K562 (cell line): ENCODE measurements at regions not wholly inside any gene's neighbourhood (a gene's known extent, or its start where the extent isn't known, plus 50 kb on each side); places are given as distances from the start of the nearest gene placed in this dataset.

Experiments used
- ATAC-seq: fragments of 200-7000 bp; cut with Tn5 transposase; 3 replicates; pipeline ENCODE4 v1.9.1; 2020; ENCODE audit warnings: moderate library complexity
- BruUV-seq: library from RNA; stranded (reverse); fragments of 400-500 nt; replicated peaks from 2 replicates; lab custom pipeline; 2021; lab: Mats Ljungman, UMichigan
- CTCF ChIA-PET: fragments of 300-600 bp; formaldehyde crosslinking; extraction: SDS; loops from one replicate; lab custom pipeline; 2021; ENCODE audit warnings: low intra/inter-chr PET ratio; lab: Yijun Ruan, JAX
- POLR2A ChIA-PET: fragments of 300-600, 350-650 bp; sonication (Branson Sonifier 250); formaldehyde crosslinking; extraction: SDS; loops from one replicate; lab custom pipeline; 2021; ENCODE audit warnings: antibody characterized with exemption, inconsistent platforms; lab: Yijun Ruan, JAX
- DNase-seq, 4 experiments: peaks; one replicate each; pipeline versions ENCODE4 v3.0.0 to v3.0.0-alpha.2; 2011 to 2018; ENCODE audit warnings: low spot score in 3 of 4, mixed read lengths in 3 of 4; ENCODE audit errors: extremely low read depth in 1 of 4
- FAIRE-seq: peaks from 2 replicates; lab custom pipeline; 2011; peaks lifted over from hg19 to GRCh38; lab: Jason Lieb, UNC
- H2AFZ ChIP-seq: 2 replicates; pipeline ENCODE4 v1.6.0; 2011; ENCODE audit warnings: low read depth, low read length, control low read depth, inconsistent platforms
- H3K27ac ChIP-seq: fragments of 200-600 bp; 3 replicates; pipeline ENCODE4 v1.8.0; 2011; ENCODE audit warnings: low read depth, mild to moderate bottlenecking, control low read depth, inconsistent platforms, low read length, moderate library complexity, mixed read lengths; ENCODE audit errors: extremely low read depth
- H3K27me3 ChIP-seq, 2 experiments: fragments of 300-600 bp in 1 of 2; 2 replicates in 1 of 2; 3 replicates in 1 of 2; pipeline versions ENCODE4 v1.6.0 to v1.8.0; 2011; ENCODE audit warnings: inconsistent platforms in 2 of 2, low read length in 2 of 2, mild to moderate bottlenecking in 1 of 2, mixed read lengths in 1 of 2, moderate library complexity in 1 of 2; ENCODE audit not compliant: control insufficient read depth in 2 of 2, insufficient read depth in 2 of 2
- H3K36me3 ChIP-seq: fragments of 300-600 bp; 3 replicates; pipeline ENCODE4 v1.8.0; 2011; ENCODE audit warnings: mild to moderate bottlenecking, low read length, inconsistent platforms; ENCODE audit not compliant: control insufficient read depth, insufficient read depth
- H3K4me1 ChIP-seq, 2 experiments: fragments of 200-600 bp in 1 of 2; replicated peaks in 1 of 2; 2 replicates in 1 of 2; 3 replicates in 1 of 2; pipeline versions ENCODE4 v1.5.1 to v1.8.0; 2011; ENCODE audit warnings: inconsistent platforms in 2 of 2, low read length in 2 of 2, mild to moderate bottlenecking in 1 of 2, mixed read lengths in 1 of 2, moderate library complexity in 1 of 2; ENCODE audit not compliant: control insufficient read depth in 2 of 2, insufficient read depth in 2 of 2
- H3K4me2 ChIP-seq: 2 replicates; pipeline ENCODE4 v1.6.1; 2011; ENCODE audit warnings: low read length, control low read depth, inconsistent platforms, mixed read lengths; ENCODE audit not compliant: insufficient read depth
- H3K4me3 ChIP-seq: fragments of 200-600 bp; sonication (generic), shearing (Covaris generic); 2 replicates; pipeline ENCODE4 v1.5.1; 2016; ENCODE audit warnings: control low read depth, inconsistent platforms
- H3K79me2 ChIP-seq: fragments of 200-600 bp; 3 replicates; pipeline ENCODE4 v1.8.0; 2011; ENCODE audit warnings: low read length, inconsistent platforms; ENCODE audit not compliant: control insufficient read depth, insufficient read depth
- H3K9ac ChIP-seq, 2 experiments: 2 replicates each; pipeline versions ENCODE4 v1.6.0 to v1.6.1; 2011; ENCODE audit warnings: low read depth in 2 of 2, low read length in 2 of 2, control low read depth in 1 of 2, inconsistent platforms in 1 of 2, mild to moderate bottlenecking in 1 of 2, mixed read lengths in 1 of 2; ENCODE audit not compliant: insufficient read depth in 1 of 2
- H3K9me1 ChIP-seq: one replicate; pipeline ENCODE4 v1.6.0; 2011; ENCODE audit warnings: inconsistent platforms, mild to moderate bottlenecking, low read length, moderate library complexity; ENCODE audit not compliant: control insufficient read depth, insufficient read depth
- H3K9me3 ChIP-seq: replicated peaks from 2 replicates; pipeline ENCODE4 v1.5.1; 2011; ENCODE audit warnings: low read depth, low read length, inconsistent platforms; ENCODE audit not compliant: control insufficient read depth, insufficient read depth
- H4K20me1 ChIP-seq: replicated peaks from 2 replicates; pipeline ENCODE4 v1.6.1; 2011; ENCODE audit warnings: low read length, inconsistent platforms, mixed read lengths; ENCODE audit not compliant: control insufficient read depth, insufficient read depth
- CBFA2T3 ChIP-seq: fragments of 450-650 bp; IDR thresholded peaks from 2 replicates; pipeline ENCODE4 v1.6.1; 2017
- CCNT2 ChIP-seq: IDR thresholded peaks from 2 replicates; pipeline ENCODE4 v1.6.1; 2011; ENCODE audit warnings: borderline replicate concordance, low read depth, mild to moderate bottlenecking, moderate library complexity, mixed read lengths, low read length; ENCODE audit not compliant: insufficient read length; ENCODE audit errors: extremely low read depth
- ELK1 ChIP-seq: sonication (generic); formaldehyde crosslinking; IDR thresholded peaks from 2 replicates; pipeline ENCODE4 v1.8.1; 2022; ENCODE audit warnings: missing genetic modification reagents
- ESRRB ChIP-seq: fragments of 250-450 bp; sonication (Bioruptor Pico); IDR thresholded peaks from 2 replicates; pipeline ENCODE4 v1.5.0; 2020; ENCODE audit warnings: mild to moderate bottlenecking, moderate library complexity, borderline replicate concordance
- NCOR1 ChIP-seq: fragments of 450-650 bp; IDR thresholded peaks from 2 replicates; pipeline ENCODE4 v1.6.1; 2016; ENCODE audit warnings: mild to moderate bottlenecking, moderate library complexity
- PHTF2 ChIP-seq: fragments of 250-450 bp; sonication (Bioruptor Pico); IDR thresholded peaks from 2 replicates; pipeline ENCODE4 v1.5.0; 2021; ENCODE audit warnings: mild to moderate bottlenecking
- POLR3A ChIP-seq: IDR thresholded peaks from 2 replicates; pipeline ENCODE4 v1.6.1; 2011; ENCODE audit warnings: borderline replicate concordance, mild to moderate bottlenecking, moderate library complexity; ENCODE audit not compliant: insufficient read length, insufficient read depth; ENCODE audit errors: extremely low read depth
- PURB ChIP-seq: sonication (generic); formaldehyde crosslinking; IDR thresholded peaks from 2 replicates; pipeline ENCODE4 v1.9.0; 2021; ENCODE audit warnings: low read depth, mild to moderate bottlenecking, missing genetic modification reagents
- RCOR1 ChIP-seq, 2 experiments: IDR thresholded peaks; 2 replicates each; pipeline ENCODE4 v1.6.1; 2012; ENCODE audit warnings: low read depth in 2 of 2, low read length in 2 of 2, borderline replicate concordance in 1 of 2, improper control_type of control experiment in 1 of 2
- TARDBP ChIP-seq: fragments of 450-650 bp; IDR thresholded peaks from 2 replicates; pipeline ENCODE4 v1.6.1; 2016
- THAP7 ChIP-seq: fragments of 250-450 bp; sonication (Bioruptor Pico); IDR thresholded peaks from 2 replicates; pipeline ENCODE4 v1.5.0; 2021
- ZNF431 ChIP-seq: sonication (generic); formaldehyde crosslinking; IDR thresholded peaks from 2 replicates; pipeline ENCODE4 v1.8.0; 2022; ENCODE audit warnings: mild to moderate bottlenecking, missing genetic modification reagents
- ZNF695 ChIP-seq: fragments of 450-650 bp; formaldehyde crosslinking; IDR thresholded peaks from 2 replicates; pipeline ENCODE4 v1.4.0; 2020; ENCODE audit warnings: mild to moderate bottlenecking, moderate library complexity
- ZNF699 ChIP-seq: fragments of 250-450 bp; sonication (Bioruptor Pico); IDR thresholded peaks from 2 replicates; pipeline ENCODE4 v1.8.0; 2021; ENCODE audit warnings: mild to moderate bottlenecking, moderate library complexity; ENCODE audit not compliant: insufficient replicate concordance
- ZNF76 ChIP-seq: fragments of 250-450 bp; sonication (Bioruptor Pico); IDR thresholded peaks from 2 replicates; pipeline ENCODE4 v1.4.0; 2020; ENCODE audit warnings: mild to moderate bottlenecking, moderate library complexity, borderline replicate concordance
- WGBS: fragments of 100-300 bp; shearing (Covaris generic); methylation state at CpG from one replicate; pipeline ENCODE4 v1.1.6; 2016; ENCODE audit warnings: low coverage, mixed read lengths; ENCODE audit not compliant: insufficient coverage; ENCODE audit errors: missing lambda C conversion rate; 5-methylcytosine and 5-hydroxymethylcytosine counted together
- in situ Hi-C: fragments of 300-500 bp; cut with MboI; formaldehyde crosslinking; loops from 4 replicates; pipeline ENCODE4 v1.15.0; 2018; ENCODE audit warnings: inconsistent platforms, mixed read lengths
- intact Hi-C: fragments of 100-400 bp; cut with micrococcal nuclease; formaldehyde crosslinking; loops from 2 replicates; pipeline ENCODE4 v1.14.2; 2022

- FAIRE-seq (no peak), DNase-seq (no peak)
- H3K9me1 ChIP-seq = no peaks in the 10 kb centered on the region
- H3K9ac ChIP-seq = no peak overlapping the region
- no peaks in the 10 kb centered on the region for H3K27me3 ChIP-seq
- no peak overlapping the region for H3K4me3 ChIP-seq
- no peaks in the 10 kb centered on the region for H3K4me1 ChIP-seq
- H3K79me2 ChIP-seq = no peaks in the 10 kb centered on the region
- in situ Hi-C loops = no loop called here
- H4K20me1 ChIP-seq = no peaks in the 10 kb centered on the region
- TF ChIP-seq THAP7 (CRISPR knock-in tag) = no peak
- TF ChIP-seq ESRRB (CRISPR knock-in tag) = no peak
- TF ChIP-seq CBFA2T3 = no peak
- TF ChIP-seq, all 486 proteins: peak for 0
- intact Hi-C loops = no loop called here
- BruUV-seq = no TSS peak
- Histone ChIP-seq H3K36me3 (no peaks in the 10 kb centered on the region), H3K27ac (no peak overlapping the region), H3K9me3 (peaks cover 4% of the 10 kb centered on the region; the same call in 1 of the 2 replicates), H2AFZ (no peak overlapping the region), H3K4me2 (no peak overlapping the region)
- CTCF ChIA-PET = interaction anchor here (0.6 to 0.7 kb wide), 2 partner anchors 325 to 1413 kb away, joined by 4 read pairs; no protein-coding TSS in a partner anchor
- POLR2A ChIA-PET = no interaction called here
- ATAC-seq = no peak
- 6% methylated on average over 2 of the region's 2 CpGs for WGBS
These were observed 331.3 kb upstream of the DEFB112 start for GRCh38 chr6:50381099-50381415.

- FAIRE-seq = no peak
- WGBS = 7% methylated on average over 1 of the region's 1 CpG
- BruUV-seq = no TSS peak
- TF ChIP-seq PHTF2 (CRISPR knock-in tag) = no peak
- no peak for TF ChIP-seq PURB (CRISPR knock-in tag)
- TF ChIP-seq ZNF431 (CRISPR knock-in tag) = no peak
- no peak for TF ChIP-seq ZNF695
- TF ChIP-seq RCOR1 (IDR thresholded peaks at IDR 0.05; ENCODE audit: borderline replicate concordance in 1 of 2, low read depth in 2 of 2, low read length in 2 of 2) = no peak
- no peak for TF ChIP-seq ELK1 (CRISPR knock-in tag)
- TF ChIP-seq POLR3A = no peak
- TF ChIP-seq CCNT2 = no peak
- no peak for TF ChIP-seq ZNF699 (CRISPR knock-in tag)
- TF ChIP-seq TARDBP = no peak
- no peak for TF ChIP-seq NCOR1
- TF ChIP-seq ZNF76 (CRISPR knock-in tag) = no peak
These were observed 322.9 kb upstream of the TFAP2D start for GRCh38 chr6:50390416-50390815.

More at GRCh38 chr6:50390416-50390815, 322.9 kb upstream of the TFAP2D start:
- Histone ChIP-seq H3K9me1 (no peaks in the 10 kb centered on the region), H3K27ac (no peak overlapping the region), H3K27me3 (no peaks in the 10 kb centered on the region), H3K4me1 (no peaks in the 10 kb centered on the region), H4K20me1 (no peaks in the 10 kb centered on the region), H2AFZ (no peak overlapping the region), H3K4me3 (no peak overlapping the region), H3K9ac (no peak overlapping the region), H3K36me3 (no peaks in the 10 kb centered on the region), H3K79me2 (no peaks in the 10 kb centered on the region), H3K9me3 (no peaks in the 10 kb centered on the region), H3K4me2 (no peak overlapping the region)
- in situ Hi-C loops = no loop called here
- ChIA-PET CTCF (no interaction called here), POLR2A (no interaction called here)
- intact Hi-C loops = no loop called here
- ATAC-seq (no peak), DNase-seq (no peak)
